Activated effector memory CD4-positive, alpha-beta T cell treated with anti-CD3 and anti-CD28 coated beads, Interleukin-2, amount 50 U/mL, for 16 hours (primary cell): ENCODE measurements at regions not wholly inside any gene's neighbourhood (a gene's known extent, or its start where the extent isn't known, plus 50 kb on each side); places are given as distances from the start of the nearest gene placed in this dataset.
"Not testable (repeated sequence)": the region's sequence is repeated elsewhere in the genome, so short reads cannot be mapped to it uniquely, and the experiment has no call there.

Experiments used
- DNase-seq: peaks from one replicate; pipeline ENCODE4 v3.0.0-alpha.2; 2020

GRCh38 chr13:22961835-22962537 is 218.8 kb upstream of the SGCG start:
- no peak for DNase-seq

- not testable (repeated sequence) for DNase-seq
Observed at GRCh38 chr13:22963384-22964053, 217.3 kb upstream of the SGCG start.

GRCh38 chr13:22964245-22964966 is 216.4 kb upstream of the SGCG start:
- DNase-seq = no peak

- not testable (repeated sequence) for DNase-seq
Observed at GRCh38 chr13:22965011-22965857, 215.5 kb upstream of the SGCG start.

GRCh38 chr13:22965858-22966239 is 214.9 kb upstream of the SGCG start:
- DNase-seq = not testable (repeated sequence)

- DNase-seq = not testable (repeated sequence)
Observed at GRCh38 chr13:22966753-22967152, 214.0 kb upstream of the SGCG start.

GRCh38 chr13:22967669-22968068 is 213.1 kb upstream of the SGCG start:
- no peak for DNase-seq

- no peak for DNase-seq
Observed at GRCh38 chr13:22979952-22980351, 200.8 kb upstream of the SGCG start.

GRCh38 chr13:22980936-22981335 is 199.8 kb upstream of the SGCG start:
- DNase-seq = no peak

- no peak for DNase-seq
Observed at GRCh38 chr13:22993148-22993547, 187.6 kb upstream of the SGCG start.

GRCh38 chr13:23003446-23003845 is 177.3 kb upstream of the SGCG start:
- no peak for DNase-seq

- no peak for DNase-seq
Observed at GRCh38 chr13:23007426-23007825, 173.4 kb upstream of the SGCG start.

- DNase-seq = no peak
Observed at GRCh38 chr13:23018143-23018542, 162.6 kb upstream of the SGCG start.

- DNase-seq = peak; percentile 64
Observed at GRCh38 chr13:23020246-23020843, 160.4 kb upstream of the SGCG start.

- no peak for DNase-seq
Observed at GRCh38 chr13:23021906-23022305, 158.9 kb upstream of the SGCG start.

GRCh38 chr13:23022704-23023103 is 158.1 kb upstream of the SGCG start:
- no peak for DNase-seq

- DNase-seq = no peak
Observed at GRCh38 chr13:23025864-23026608, 154.7 kb upstream of the SGCG start.

- DNase-seq = no peak
Observed at GRCh38 chr13:23039266-23039935, 141.4 kb upstream of the SGCG start.

- no peak for DNase-seq
Observed at GRCh38 chr13:23042181-23042580, 138.6 kb upstream of the SGCG start.

GRCh38 chr13:23044906-23045305 is 135.9 kb upstream of the SGCG start:
- DNase-seq = no peak

GRCh38 chr13:23050126-23050525 is 130.7 kb upstream of the SGCG start:
- DNase-seq = no peak
